Body of pancreas (tissue), 4 donors: ENCODE measurements at regions not wholly inside any gene's neighbourhood (a gene's known extent, or its start where the extent isn't known, plus 50 kb on each side); places are given as distances from the start of the nearest gene placed in this dataset.
"Not testable (repeated sequence)": the region's sequence is repeated elsewhere in the genome, so short reads cannot be mapped to it uniquely, and the experiment has no call there.

Experiments used
- ATAC-seq: fragments of 150-250 bp; one replicate; pipeline ENCODE4 v1.9.1; 2016
- DNase-seq, 4 donors: peaks; one replicate each; pipeline ENCODE4 v3.0.0-alpha.2; 2019
- H3K27ac ChIP-seq, 4 donors: fragments of 200-600 bp; sonication (generic); 1 replicate in 3 of 4; 2 replicates in 1 of 4; pipeline versions ENCODE4 v1.5.1 to v1.6.1; 2016 to 2019; ENCODE audit warnings: mild to moderate bottlenecking in 1 of 4, mixed read lengths in 1 of 4, moderate library complexity in 1 of 4
- H3K27me3 ChIP-seq, 2 donors: fragments of 200-600 bp; sonication (generic); one replicate each; pipeline ENCODE4 v1.6.0; 2016; ENCODE audit warnings: mild to moderate bottlenecking in 1 of 2
- H3K36me3 ChIP-seq, 2 donors: fragments of 200-600 bp; sonication (generic); replicated peaks in 1 of 2; 2 replicates each; pipeline ENCODE4 v1.5.1; 2016; ENCODE audit warnings: low read depth in 2 of 2; ENCODE audit not compliant: insufficient read depth in 1 of 2
- H3K4me1 ChIP-seq: fragments of 200-600 bp; sonication (generic); one replicate; pipeline ENCODE4 v1.6.0; 2016
- H3K4me3 ChIP-seq, 2 donors: fragments of 200-600 bp; sonication (generic); 1 replicate in 1 of 2; 2 replicates in 1 of 2; pipeline ENCODE4 v1.5.1; 2016 to 2019
- H3K9me3 ChIP-seq, 3 donors: fragments of 200-600 bp; sonication (generic); 1 replicate in 2 of 3; 2 replicates in 1 of 3; pipeline ENCODE4 v1.5.1; 2016
- CTCF ChIP-seq, 7 experiments: fragments of 450-650 bp in 4 of 7; fragments of 200-600 bp in 3 of 7; sonication (generic) in 3 of 7; IDR thresholded peaks; one replicate each; pipeline ENCODE4 v1.5.1; 2016 to 2019; ENCODE audit warnings: antibody characterized with exemption in 7 of 7
- POLR2A ChIP-seq, 3 donors: fragments of 450-650 bp; IDR thresholded peaks; one replicate each; pipeline ENCODE4 v1.6.1; 2016; ENCODE audit warnings: antibody characterized with exemption in 3 of 3, mild to moderate bottlenecking in 2 of 3
- WGBS, 2 donors: methylation state at CpG; one replicate each; pipeline ENCODE4 v1.1.5; 2017; 5-methylcytosine and 5-hydroxymethylcytosine counted together
- intact Hi-C: fragments of 100-400 bp; cut with DNase I; formaldehyde crosslinking; loops from one replicate; pipeline ENCODE4 v1.15.1; 2023

DNA sequence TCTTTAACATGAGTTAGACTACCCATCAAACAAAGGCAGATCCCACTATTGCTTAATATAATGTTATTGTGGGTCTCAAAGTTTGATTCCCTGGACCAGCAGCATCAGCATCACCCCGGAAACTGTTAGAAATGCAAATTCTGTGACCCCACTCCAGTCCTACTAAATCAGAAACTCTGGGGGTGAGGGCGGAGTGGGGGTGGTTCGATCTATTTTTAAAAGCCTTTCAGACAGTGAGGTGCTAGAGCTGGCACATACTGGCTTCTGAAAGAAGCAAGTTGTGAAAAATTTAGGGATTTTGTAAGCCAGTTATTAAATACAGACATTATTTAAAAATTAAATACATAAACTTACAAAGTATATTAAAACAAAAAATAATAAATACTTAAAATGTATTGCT, 513.2 kb downstream of the NFIB start:
- intact Hi-C loops: no loop called here
- 58 to 88% methylated on average over 3 of the region's 3 CpGs for WGBS, 2 donors
- Histone ChIP-seq H3K27ac (no peak overlapping the region), H3K4me3 (no peak overlapping the region), H3K27me3 (peaks cover 0 to 4% of the 10 kb centered on the region in 2 donors), H3K36me3 (no peaks in the 10 kb centered on the region), H3K4me1 (no peaks in the 10 kb centered on the region), H3K9me3 (no peaks in the 10 kb centered on the region)
- TF ChIP-seq CTCF (IDR thresholded peaks at IDR 0.05) (no peak), POLR2A (IDR thresholded peaks at IDR 0.05) (no peak)
- no peak for ATAC-seq
- no peak for DNase-seq

DNA sequence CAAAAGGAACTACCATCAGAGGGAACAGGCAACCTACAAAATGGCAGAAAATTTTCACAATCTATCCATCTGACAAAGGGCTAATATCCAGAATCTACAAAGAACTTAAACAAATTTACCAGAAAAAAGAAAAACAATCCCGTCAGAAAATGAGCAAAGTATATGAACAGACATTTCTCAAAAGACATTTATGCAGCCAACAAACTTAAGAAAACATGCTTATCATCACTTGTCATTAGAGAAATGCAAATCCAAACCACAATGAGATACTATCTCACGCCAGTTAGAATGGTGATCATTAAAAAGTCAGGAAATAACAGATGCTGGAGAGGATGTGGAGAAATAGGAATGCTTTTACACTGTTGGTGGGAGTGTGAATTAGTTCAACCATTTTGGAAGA, 516.2 kb downstream of the NFIB start:
- intact Hi-C loops, H3K9me3 ChIP-seq, H3K27me3 ChIP-seq, H3K4me1 ChIP-seq, DNase-seq, ATAC-seq, H3K27ac ChIP-seq, H3K36me3 ChIP-seq, H3K4me3 ChIP-seq: not testable (repeated sequence)
- WGBS, 2 donors: 72 to 93% methylated on average over 2 of the region's 2 CpGs

DNA sequence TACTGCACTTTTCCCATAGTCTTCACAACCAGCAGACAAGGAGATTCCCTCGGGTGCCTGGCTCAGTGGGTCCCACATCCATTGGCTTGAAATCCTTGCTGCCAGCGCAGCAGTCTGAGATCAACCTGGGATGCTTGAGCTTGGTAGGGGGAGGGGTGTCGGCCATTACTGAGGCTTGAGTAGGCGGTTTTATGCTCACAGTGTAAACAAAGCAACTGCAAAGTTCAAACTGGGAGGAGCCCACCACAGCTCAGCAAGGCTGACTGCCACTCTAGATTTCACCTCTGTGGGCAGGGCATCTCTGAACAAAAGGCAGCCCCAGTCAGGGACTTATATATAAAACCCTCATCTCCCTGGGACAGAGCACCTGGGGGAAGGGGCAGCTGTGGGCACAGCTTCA, 512.3 kb upstream of the MPDZ start:
- intact Hi-C loops: no loop called here
- TF ChIP-seq CTCF (IDR thresholded peaks at IDR 0.05) (no peak), POLR2A (IDR thresholded peaks at IDR 0.05) (no peak)
- Histone ChIP-seq H3K9me3 (no peaks in the 10 kb centered on the region), H3K4me1 (no peaks in the 10 kb centered on the region), H3K36me3 (no peaks in the 10 kb centered on the region), H3K27me3 (no peaks in the 10 kb centered on the region), H3K27ac (no peak overlapping the region), H3K4me3 (no peak overlapping the region)
- ATAC-seq (no peak), DNase-seq (no peak)
- 45 to 72% methylated on average over 4 of the region's 4 CpGs for WGBS, 2 donors

- 36 to 56% methylated on average over 2 of the region's 2 CpGs for WGBS, 2 donors
These were observed 510.6 kb upstream of the MPDZ start for GRCh38 chr9:13790055-13790454.

GRCh38 chr9:13787234-13787833, 507.8 kb upstream of the MPDZ start:
- ATAC-seq: no peak
- H3K27ac ChIP-seq: no peak overlapping the region
- no peaks in the 10 kb centered on the region for H3K36me3 ChIP-seq
- no peak for DNase-seq
- TF ChIP-seq CTCF (IDR thresholded peaks at IDR 0.05): no peak
- TF ChIP-seq POLR2A (IDR thresholded peaks at IDR 0.05): no peak
- WGBS, 2 donors: 62 to 70% methylated on average over 10 of the region's 10 CpGs
- no peak overlapping the region for H3K4me3 ChIP-seq
- H3K27me3 ChIP-seq: no peaks in the 10 kb centered on the region
- intact Hi-C loops: no loop called here
- no peaks in the 10 kb centered on the region for H3K4me1 ChIP-seq
- H3K9me3 ChIP-seq: no peaks in the 10 kb centered on the region

More at GRCh38 chr9:13790055-13790454, 510.6 kb upstream of the MPDZ start:
- Histone ChIP-seq H3K27me3 (no peaks in the 10 kb centered on the region), H3K4me3 (no peak overlapping the region), H3K36me3 (no peaks in the 10 kb centered on the region), H3K4me1 (no peaks in the 10 kb centered on the region), H3K9me3 (no peaks in the 10 kb centered on the region), H3K27ac (no peak overlapping the region)
- TF ChIP-seq CTCF (IDR thresholded peaks at IDR 0.05): no peak
- TF ChIP-seq POLR2A (IDR thresholded peaks at IDR 0.05): no peak
- DNase-seq: no peak
- no peak for ATAC-seq
- intact Hi-C loops: no loop called here
